Bronchial epithelial cell (primary cell): ENCODE measurements at regions not wholly inside any gene's neighbourhood (a gene's known extent, or its start where the extent isn't known, plus 50 kb on each side); places are given as distances from the start of the nearest gene placed in this dataset.

Experiments used
- DNase-seq: peaks from one replicate; pipeline ENCODE4 v3.0.0-alpha.2; 2010; ENCODE audit warnings: low read depth
- FAIRE-seq: peaks from 2 replicates; lab custom pipeline; 2011; peaks lifted over from hg19 to GRCh38; lab: Jason Lieb, UNC
- H3K27me3 ChIP-seq: 2 replicates; pipeline ENCODE4 v1.5.1; 2011; ENCODE audit warnings: low read length; ENCODE audit not compliant: control insufficient read depth, insufficient read depth
- H3K36me3 ChIP-seq: 2 replicates; pipeline ENCODE4 v1.5.1; 2011; ENCODE audit warnings: low read length; ENCODE audit not compliant: control insufficient read depth, insufficient read depth
- H3K4me3 ChIP-seq: 2 replicates; pipeline ENCODE4 v1.5.1; 2011; ENCODE audit warnings: mild to moderate bottlenecking, low read depth, low read length, control low read depth
- CTCF ChIP-seq: IDR thresholded peaks from 2 replicates; pipeline ENCODE4 v1.5.1; 2011; ENCODE audit warnings: mild to moderate bottlenecking, moderate library complexity, low read length, control low read depth, inconsistent platforms; ENCODE audit not compliant: insufficient read depth, severe bottlenecking

- FAIRE-seq (peak; percentile 23), DNase-seq (peak; percentile 98)
- H3K27me3 ChIP-seq: no peaks in the 10 kb centered on the region
- no peaks in the 10 kb centered on the region for H3K36me3 ChIP-seq
- no peak overlapping the region for H3K4me3 ChIP-seq
- no peak for TF ChIP-seq CTCF
Measured at GRCh38 chr6:44058617-44059358, 68.5 kb downstream of the MRPL14 start.

- H3K27me3 ChIP-seq: no peaks in the 10 kb centered on the region
- no peak overlapping the region for H3K4me3 ChIP-seq
- FAIRE-seq (no peak), DNase-seq (no peak)
- no peak for TF ChIP-seq CTCF
- H3K36me3 ChIP-seq: no peaks in the 10 kb centered on the region
Measured at GRCh38 chr6:44057931-44058616, 69.2 kb downstream of the MRPL14 start.

GRCh38 chr6:44057238-44057930 lies 69.9 kb downstream of the MRPL14 start:
- DNase-seq (no peak), FAIRE-seq (no peak)
- Histone ChIP-seq H3K27me3 (no peaks in the 10 kb centered on the region), H3K4me3 (no peak overlapping the region), H3K36me3 (no peaks in the 10 kb centered on the region)
- no peak for TF ChIP-seq CTCF

- TF ChIP-seq CTCF: no peak
- H3K27me3 ChIP-seq: no peaks in the 10 kb centered on the region
- FAIRE-seq: no peak
- peak; percentile 70 for DNase-seq
- H3K36me3 ChIP-seq: no peaks in the 10 kb centered on the region
- no peak overlapping the region for H3K4me3 ChIP-seq
Measured at GRCh38 chr6:44056392-44057237, 70.6 kb downstream of the MRPL14 start.

- no peak for TF ChIP-seq CTCF
- Histone ChIP-seq H3K27me3 (no peaks in the 10 kb centered on the region), H3K4me3 (no peak overlapping the region), H3K36me3 (no peaks in the 10 kb centered on the region)
- DNase-seq: no peak
- no peak for FAIRE-seq
Measured at GRCh38 chr6:44054721-44055559, 72.3 kb downstream of the MRPL14 start.
